GM10248 (cell line): ENCODE measurements at regions not wholly inside any gene's neighbourhood (a gene's known extent, or its start where the extent isn't known, plus 50 kb on each side); places are given as distances from the start of the nearest gene placed in this dataset.

ENCODE experiments used
- CTCF ChIA-PET: fragments of 300-600 bp; sonication (Branson Sonifier 250); formaldehyde crosslinking; extraction: SDS; loops from one replicate; lab custom pipeline; 2021; ENCODE audit warnings: antibody characterized with exemption; lab: Yijun Ruan, JAX
- POLR2A ChIA-PET: fragments of 350-650 bp; sonication (Branson Sonifier 250); formaldehyde crosslinking; extraction: SDS; loops from one replicate; lab custom pipeline; 2020; ENCODE audit warnings: antibody characterized with exemption; lab: Yijun Ruan, JAX
- DNase-seq: peaks from one replicate; pipeline ENCODE4 v3.0.0; 2012; ENCODE audit errors: extremely low spot score
- CTCF ChIP-seq: IDR thresholded peaks from 2 replicates; pipeline ENCODE4 v1.5.1; 2012; ENCODE audit warnings: mild to moderate bottlenecking, low read depth; ENCODE audit errors: extremely low read depth, missing control alignments, control extremely low read depth

GRCh38 chr10:130812381-130813148, 499.0 kb downstream of the TCERG1L start:
- CTCF ChIA-PET: no interaction called here
- TF ChIP-seq CTCF: no peak
- DNase-seq: no peak
- POLR2A ChIA-PET: no interaction called here

- ChIA-PET POLR2A (no interaction called here), CTCF (no interaction called here)
- TF ChIP-seq CTCF: no peak
- DNase-seq: no peak
Observed at GRCh38 chr10:130814610-130815009, 496.9 kb downstream of the TCERG1L start.

- CTCF ChIA-PET: no interaction called here
- no peak for TF ChIP-seq CTCF
- POLR2A ChIA-PET: no interaction called here
- no peak for DNase-seq
Observed at GRCh38 chr10:130816116-130816901, 495.2 kb downstream of the TCERG1L start.

GRCh38 chr10:130817046-130817624, 494.4 kb downstream of the TCERG1L start:
- DNase-seq: no peak
- TF ChIP-seq CTCF: no peak
- CTCF ChIA-PET: no interaction called here
- POLR2A ChIA-PET: no interaction called here

- no peak for TF ChIP-seq CTCF
- POLR2A ChIA-PET: no interaction called here
- CTCF ChIA-PET: no interaction called here
- DNase-seq: no peak
Observed at GRCh38 chr10:130817674-130818073, 493.8 kb downstream of the TCERG1L start.

GRCh38 chr10:130820880-130821482, 490.5 kb downstream of the TCERG1L start:
- no peak for TF ChIP-seq CTCF
- CTCF ChIA-PET: interaction anchor here (1.0 kb wide), 1 partner anchor 10 kb away, joined by 3 read pairs; no protein-coding TSS in a partner anchor
- POLR2A ChIA-PET: no interaction called here
- no peak for DNase-seq
